NCI-H2029 treated with DMSO at 0.1 percent for 48 hours (cell line): ENCODE measurements at regions not wholly inside any gene's neighbourhood (a gene's known extent, or its start where the extent isn't known, plus 50 kb on each side); places are given as distances from the start of the nearest gene placed in this dataset.
A peak's percentile ranks its signal among the peaks of the same experiment; 100 is the strongest.
"Not testable (repeated sequence)": the region's sequence is repeated elsewhere in the genome, so short reads cannot be mapped to it uniquely, and the experiment has no call there.

Experiments used
- DNase-seq: peaks from one replicate; lab custom pipeline; 2025; lab: John Stamatoyannopoulos, UW

GRCh38 chr6:21282360-21282759 lies 311.2 kb upstream of the SOX4 start:
- DNase-seq = not testable (repeated sequence)

DNA sequence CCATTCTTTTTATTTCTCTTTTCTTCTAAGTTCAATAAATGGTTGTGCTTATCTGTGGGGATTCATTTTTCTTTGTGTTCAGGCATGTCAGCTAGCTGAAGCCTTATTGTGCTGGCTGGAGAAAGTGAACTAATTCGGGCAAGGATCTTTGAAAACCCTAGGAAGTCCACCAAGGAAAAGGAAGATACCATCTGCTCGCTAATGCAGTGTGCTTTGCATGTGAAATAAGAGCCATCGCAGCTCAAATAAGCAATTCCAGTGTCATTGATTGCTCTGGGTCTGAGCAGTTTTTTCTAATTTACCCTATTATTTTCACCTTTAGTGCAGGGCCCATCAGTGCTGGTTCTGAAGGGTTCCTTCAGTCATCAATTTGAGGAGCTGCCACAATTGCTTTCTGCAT lies 309.4 kb upstream of the SOX4 start:
- no peak for DNase-seq

- DNase-seq = no peak
Measured at GRCh38 chr6:21284706-21285105, 308.8 kb upstream of the SOX4 start.

- DNase-seq = no peak
Measured at GRCh38 chr6:21294144-21294543, 299.4 kb upstream of the SOX4 start.

- no peak for DNase-seq
Measured at GRCh38 chr6:21295506-21296240, 297.9 kb upstream of the SOX4 start.

- DNase-seq = no peak
Measured at GRCh38 chr6:21297665-21298064, 295.9 kb upstream of the SOX4 start.

DNA sequence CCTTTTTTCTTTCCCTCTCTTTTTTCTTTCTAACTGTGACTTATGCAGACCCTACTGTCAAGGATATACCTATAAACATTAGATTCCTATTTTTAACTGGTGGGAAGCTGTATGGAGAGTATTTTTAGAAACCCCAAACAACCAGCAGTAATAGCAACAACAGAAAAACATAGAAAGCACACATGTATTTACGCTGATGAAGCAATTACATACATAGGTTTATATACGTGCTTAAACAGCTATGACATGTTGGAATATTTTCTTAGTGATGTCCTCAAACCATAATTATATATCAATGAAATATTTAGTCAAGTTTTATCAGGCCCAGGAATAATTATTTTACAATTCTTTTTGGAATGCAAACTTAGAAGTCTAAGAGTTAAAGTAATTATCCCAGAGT lies 294.3 kb upstream of the SOX4 start:
- no peak for DNase-seq

DNA sequence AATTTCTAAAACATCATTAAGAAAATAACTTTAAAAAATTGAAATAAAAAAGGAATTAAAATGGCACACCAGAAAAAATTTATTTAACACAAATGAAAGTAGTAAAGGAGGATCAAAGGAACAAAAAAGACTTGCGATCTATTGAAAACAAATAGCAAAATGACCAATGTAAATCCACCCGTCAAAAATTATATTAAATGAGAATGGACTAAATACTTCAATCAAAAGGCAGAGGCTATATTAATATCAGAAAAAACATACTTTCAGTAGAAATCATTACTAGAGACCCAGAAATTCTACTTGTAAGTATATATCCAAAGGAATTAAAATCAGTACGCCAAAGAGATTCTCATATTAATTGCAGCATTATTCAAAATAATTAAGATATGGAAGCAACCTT lies 293.1 kb upstream of the SOX4 start:
- DNase-seq = no peak

DNA sequence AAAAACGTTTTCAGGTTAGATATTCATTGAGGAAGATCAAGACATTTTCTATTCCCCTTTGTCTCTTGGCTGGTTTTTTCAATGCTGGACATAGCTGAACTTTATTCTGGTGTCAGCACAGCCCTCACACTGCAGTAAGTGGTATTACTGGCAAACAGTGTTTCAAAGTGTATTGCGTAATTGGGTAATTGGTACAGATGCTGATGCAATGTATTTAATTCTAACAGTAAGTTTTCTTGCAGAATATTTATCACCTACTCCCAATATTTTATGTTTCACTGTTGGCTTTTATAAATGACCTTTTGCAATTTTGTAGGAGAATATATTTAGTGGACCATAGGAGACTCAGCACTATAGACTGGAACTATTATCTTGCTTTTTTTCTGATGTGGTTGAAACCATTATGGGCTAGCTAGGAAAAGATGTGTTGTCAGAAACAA lies 287.6 kb upstream of the SOX4 start:
- DNase-seq = no peak

DNA sequence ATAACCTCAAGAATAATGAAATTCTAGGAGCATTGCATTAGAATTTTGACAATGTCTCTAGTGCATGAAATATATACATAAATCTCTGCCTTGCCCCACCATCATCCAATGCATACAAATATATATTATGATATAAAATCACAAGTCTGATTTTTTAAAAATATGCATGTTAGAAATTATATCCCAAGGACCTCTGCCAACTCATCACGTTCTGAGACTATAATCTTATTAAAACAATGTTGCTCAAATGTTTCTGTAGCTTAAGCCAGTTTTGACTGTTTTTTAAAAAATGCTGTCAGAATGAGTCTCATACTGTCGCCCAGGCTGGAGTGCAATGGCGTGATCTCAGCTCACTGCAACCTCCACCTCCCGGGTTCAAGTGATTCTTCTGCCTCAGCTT lies 287.0 kb upstream of the SOX4 start:
- no peak for DNase-seq

DNA sequence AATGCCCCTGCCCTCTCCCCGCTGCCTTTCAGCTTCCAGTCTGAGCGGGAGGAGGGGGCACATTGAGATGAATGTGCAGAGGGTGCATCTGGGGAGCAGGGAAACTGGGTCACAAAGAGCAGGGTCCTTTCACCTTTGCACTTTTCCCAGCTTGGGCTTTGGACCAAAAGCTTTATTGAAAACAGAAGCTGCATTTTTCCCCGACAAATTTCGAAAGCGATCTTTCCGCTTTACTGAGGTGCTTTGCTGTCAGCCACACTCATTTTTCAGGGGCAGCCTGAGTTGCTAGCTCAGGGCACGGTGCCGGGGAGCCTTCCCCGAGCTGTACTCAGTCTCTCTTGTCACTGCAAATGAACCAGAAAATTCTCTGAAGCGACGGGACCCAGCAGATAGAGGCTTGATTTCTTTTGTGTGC lies 283.7 kb upstream of the SOX4 start:
- DNase-seq = no peak

DNA sequence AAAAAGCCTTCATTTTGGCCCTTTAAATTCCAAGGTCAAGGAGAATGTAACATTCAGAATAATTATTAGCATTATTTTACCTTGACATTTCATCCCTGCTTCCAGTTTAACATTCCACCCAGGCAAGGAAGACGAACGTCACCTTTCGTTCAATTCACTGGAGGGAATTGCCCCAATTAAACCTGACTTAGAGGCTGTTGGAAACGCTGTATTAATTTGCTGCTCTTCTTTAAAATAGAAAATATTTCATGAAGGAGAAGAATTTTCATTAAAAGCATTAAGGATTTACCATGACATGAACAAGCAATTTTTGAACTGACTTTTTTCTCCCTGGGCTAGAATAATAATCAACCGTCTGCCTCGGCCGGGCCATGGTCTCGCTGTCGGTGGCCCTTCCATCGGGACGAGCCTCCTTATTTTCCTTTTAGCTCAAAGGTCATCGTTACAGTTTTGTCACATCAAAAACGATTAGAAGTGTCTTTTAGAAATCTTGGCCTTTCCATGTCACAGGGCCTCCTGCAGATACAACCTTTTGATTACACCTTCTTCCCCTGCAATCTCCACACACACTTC lies 282.9 kb upstream of the SOX4 start:
- no peak for DNase-seq

GRCh38 chr6:21312118-21312517 lies 281.4 kb upstream of the SOX4 start:
- DNase-seq = no peak

DNA sequence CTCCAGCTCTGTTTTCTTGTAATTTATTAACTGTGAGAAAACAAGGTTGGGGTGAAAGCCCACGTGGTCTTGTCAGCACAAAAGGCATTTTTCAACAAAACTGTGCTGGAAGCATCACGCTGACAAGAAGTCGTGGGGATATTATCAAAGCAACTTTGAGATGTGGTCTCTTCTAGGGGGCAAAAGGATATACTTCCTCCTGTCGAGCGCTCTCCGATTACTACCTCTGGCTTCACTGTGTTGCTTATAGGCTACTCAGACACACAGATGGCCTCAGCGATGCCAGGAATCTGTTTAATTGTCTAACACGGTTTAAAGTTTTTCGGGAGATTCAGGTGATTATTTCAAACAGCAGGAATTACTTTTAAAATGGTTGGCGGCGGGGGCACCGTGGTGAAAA lies 275.9 kb upstream of the SOX4 start:
- no peak for DNase-seq

- DNase-seq = no peak
Measured at GRCh38 chr6:21321076-21321475, 272.5 kb upstream of the SOX4 start.

DNA sequence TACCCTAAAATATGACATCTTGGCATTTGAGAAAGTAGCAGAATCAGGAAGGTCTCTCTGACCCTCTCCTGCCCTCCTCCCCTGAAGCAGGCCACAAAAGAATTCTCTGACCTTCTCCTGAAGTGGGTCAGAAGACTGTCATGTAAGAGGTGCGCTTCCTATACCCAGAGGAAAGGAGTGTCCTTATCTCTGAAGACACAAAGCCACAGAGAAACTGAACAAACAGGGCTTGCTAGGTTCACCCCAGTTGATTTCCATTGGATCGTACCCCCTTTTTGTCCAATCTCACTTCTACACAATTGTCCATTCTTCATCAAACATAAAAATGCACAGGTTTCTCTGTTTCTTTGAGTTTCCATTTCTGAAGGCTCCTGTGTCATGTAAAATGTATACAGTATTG lies 272.0 kb upstream of the SOX4 start:
- no peak for DNase-seq

DNA sequence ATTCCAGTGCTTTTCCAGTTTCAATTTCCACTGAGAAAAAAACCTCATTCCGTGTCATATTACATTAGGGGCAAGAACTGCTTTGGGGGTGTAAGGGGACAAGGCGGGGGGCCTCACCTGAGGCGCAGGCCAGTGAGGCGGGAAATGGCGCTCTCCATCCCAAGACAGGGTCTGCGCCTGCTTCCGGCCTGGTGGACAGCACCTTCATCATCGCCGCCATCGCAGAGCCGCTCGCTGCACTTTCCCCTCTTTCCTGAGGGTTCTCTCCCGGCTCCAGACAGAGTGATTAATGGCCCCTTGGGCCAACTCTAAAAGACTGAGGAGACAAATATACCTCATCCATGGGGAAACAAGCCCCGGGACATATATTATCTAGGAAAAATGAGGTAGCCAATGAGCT lies 270.0 kb upstream of the SOX4 start:
- no peak for DNase-seq

GRCh38 chr6:21325201-21325856 lies 268.2 kb upstream of the SOX4 start:
- peak; percentile 90 for DNase-seq

- DNase-seq = peak; percentile 86
Measured at GRCh38 chr6:21327326-21328112, 266.0 kb upstream of the SOX4 start.

DNA sequence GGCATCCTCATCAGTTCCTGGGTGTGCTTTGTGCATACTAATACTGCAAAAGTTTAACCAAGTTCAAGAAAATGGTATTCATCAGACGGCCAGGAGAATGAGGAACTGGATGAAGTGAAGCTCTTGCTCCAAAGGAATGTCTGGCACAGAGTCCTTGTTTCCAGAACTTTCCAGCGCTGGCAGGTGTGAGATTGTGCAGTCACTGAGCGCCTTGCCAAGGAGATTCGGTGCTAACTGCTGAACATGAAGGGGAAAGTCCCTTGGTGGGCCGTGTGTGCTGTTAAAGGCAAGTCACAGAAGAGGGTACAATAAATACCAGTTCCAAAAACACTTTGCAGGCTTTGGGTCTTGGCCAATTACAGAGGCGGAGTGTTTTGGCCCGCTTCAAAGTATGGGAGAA lies 262.3 kb upstream of the SOX4 start:
- DNase-seq = no peak

DNA sequence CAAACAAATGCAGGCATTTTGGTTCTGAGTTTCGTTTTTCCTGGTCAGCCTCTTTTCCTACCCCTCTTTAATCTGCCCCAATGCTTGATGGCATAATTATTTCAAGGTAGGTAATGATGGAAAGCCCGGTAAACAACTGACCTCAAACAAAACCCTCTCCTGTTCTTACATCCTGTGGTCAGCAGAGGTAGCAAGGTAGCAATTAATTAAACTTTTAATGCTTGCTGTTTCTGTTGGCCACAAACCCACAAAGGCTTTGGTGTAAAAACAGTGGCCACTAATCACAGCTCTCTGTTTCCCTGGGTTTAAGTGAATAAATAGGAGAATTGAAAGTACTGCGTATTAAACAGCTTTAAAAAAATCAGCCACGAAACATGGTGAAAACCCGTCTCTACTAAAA lies 261.5 kb upstream of the SOX4 start:
- DNase-seq = no peak

DNA sequence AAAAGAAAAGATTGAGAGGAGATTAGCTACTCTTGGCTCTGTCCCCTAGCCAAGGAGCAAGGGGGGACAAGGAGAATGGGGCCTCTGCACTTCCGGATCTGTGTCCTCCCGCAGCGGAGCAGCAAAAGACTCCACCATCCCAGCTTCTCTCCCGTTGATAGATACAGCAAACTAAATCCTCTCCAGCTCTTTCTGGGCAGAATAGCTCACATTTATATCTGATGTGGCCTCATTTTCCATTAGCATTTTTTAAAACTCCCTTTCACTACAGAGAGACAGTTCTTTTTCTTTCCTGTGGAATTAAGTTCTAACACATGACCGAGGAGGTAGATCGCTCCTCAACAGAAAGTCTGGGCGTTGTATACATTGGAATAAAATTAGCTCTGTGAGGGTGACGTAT lies 260.9 kb upstream of the SOX4 start:
- DNase-seq = no peak

DNA sequence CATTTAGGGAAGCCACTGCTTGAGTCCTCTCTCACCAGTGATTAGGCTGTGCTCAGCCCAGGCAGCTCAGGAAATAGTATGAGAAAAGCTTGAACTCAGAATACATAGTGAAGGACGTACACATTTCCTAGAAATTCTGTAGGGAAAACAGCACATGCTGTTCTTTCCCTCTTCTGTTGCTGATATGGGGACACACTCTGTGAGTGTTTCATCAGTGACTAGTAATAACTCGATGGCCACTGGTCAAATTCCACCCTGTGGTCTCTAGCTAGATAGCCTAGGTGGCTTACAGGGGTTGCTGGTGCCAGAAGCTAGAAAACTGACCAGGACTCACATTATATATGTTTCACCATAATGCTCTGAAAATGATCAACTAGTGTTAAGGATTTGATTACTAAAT lies 259.8 kb upstream of the SOX4 start:
- DNase-seq = no peak
